ENCODE measurements at regions not wholly inside any gene's neighbourhood (a gene's known extent, or its start where the extent isn't known, plus 50 kb on each side); places are given as distances from the start of the nearest gene placed in this dataset.

GRCh38 chr12:13390381-13390861, 193.9 kb downstream of the EMP1 start:
- H3K9me3 ChIP-seq (ENCODE audit: control insufficient read depth in 4 of 4, low read length in 3 of 4), result no peaks in the 10 kb centered on the region
- 28% methylated on average over 10 of the region's 10 CpGs for WGBS
- no peaks in the 10 kb centered on the region for H3K36me3 ChIP-seq (ENCODE audit: control insufficient read depth in 4 of 4, insufficient read depth in 3 of 4, low read depth in 1 of 4, low read length in 3 of 4)
- no peak for DNase-seq (ENCODE audit: low spot score)
- H3K4me1 ChIP-seq (ENCODE audit: control insufficient read depth in 4 of 4, insufficient read depth in 4 of 4, low read length in 3 of 4), result peaks cover 2 to 12% (median 11%) of the 10 kb centered on the region in 4 donors
- H3K4me3 ChIP-seq (ENCODE audit: low read depth in 1 of 3, low read length in 3 of 3), result no peak overlapping the region
- H3K27me3 ChIP-seq (ENCODE audit: control insufficient read depth in 4 of 4, insufficient read depth in 4 of 4, low read length in 3 of 4), result no peaks in the 10 kb centered on the region
- TF ChIP-seq RXRA (IDR thresholded peaks at IDR 0.05) (peak; percentile 94 to 95), SP1 (IDR thresholded peaks at IDR 0.05) (peak; percentile 99), HNF4A (conservative IDR thresholded peaks at IDR 0.05) (peak; percentile 64 to 71), FOXA1 (IDR thresholded peaks at IDR 0.05) (no peak), RAD21 (IDR thresholded peaks at IDR 0.05) (peak; percentile 54 to 71), FOXA2 (IDR thresholded peaks at IDR 0.05) (no peak), YY1 (IDR thresholded peaks at IDR 0.05) (peak; percentile 75), TAF1 (conservative IDR thresholded peaks at IDR 0.05) (no peak), JUND (IDR thresholded peaks at IDR 0.05) (peak; percentile 56 to 74)
- TF ChIP-seq, protein P1, sequence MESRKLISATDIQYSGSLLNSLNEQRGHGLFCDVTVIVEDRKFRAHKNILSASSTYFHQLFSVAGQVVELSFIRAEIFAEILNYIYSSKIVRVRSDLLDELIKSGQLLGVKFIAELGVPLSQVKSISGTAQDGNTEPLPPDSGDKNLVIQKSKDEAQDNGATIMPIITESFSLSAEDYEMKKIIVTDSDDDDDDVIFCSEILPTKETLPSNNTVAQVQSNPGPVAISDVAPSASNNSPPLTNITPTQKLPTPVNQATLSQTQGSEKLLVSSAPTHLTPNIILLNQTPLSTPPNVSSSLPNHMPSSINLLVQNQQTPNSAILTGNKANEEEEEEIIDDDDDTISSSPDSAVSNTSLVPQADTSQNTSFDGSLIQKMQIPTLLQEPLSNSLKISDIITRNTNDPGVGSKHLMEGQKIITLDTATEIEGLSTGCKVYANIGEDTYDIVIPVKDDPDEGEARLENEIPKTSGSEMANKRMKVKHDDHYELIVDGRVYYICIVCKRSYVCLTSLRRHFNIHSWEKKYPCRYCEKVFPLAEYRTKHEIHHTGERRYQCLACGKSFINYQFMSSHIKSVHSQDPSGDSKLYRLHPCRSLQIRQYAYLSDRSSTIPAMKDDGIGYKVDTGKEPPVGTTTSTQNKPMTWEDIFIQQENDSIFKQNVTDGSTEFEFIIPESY (IDR thresholded peaks at IDR 0.05), result peak; percentile 36
- TF ChIP-seq, protein P2, sequence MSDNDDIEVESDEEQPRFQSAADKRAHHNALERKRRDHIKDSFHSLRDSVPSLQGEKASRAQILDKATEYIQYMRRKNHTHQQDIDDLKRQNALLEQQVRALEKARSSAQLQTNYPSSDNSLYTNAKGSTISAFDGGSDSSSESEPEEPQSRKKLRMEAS (IDR thresholded peaks at IDR 0.05), result peak; percentile 76
- TF ChIP-seq, protein P3, sequence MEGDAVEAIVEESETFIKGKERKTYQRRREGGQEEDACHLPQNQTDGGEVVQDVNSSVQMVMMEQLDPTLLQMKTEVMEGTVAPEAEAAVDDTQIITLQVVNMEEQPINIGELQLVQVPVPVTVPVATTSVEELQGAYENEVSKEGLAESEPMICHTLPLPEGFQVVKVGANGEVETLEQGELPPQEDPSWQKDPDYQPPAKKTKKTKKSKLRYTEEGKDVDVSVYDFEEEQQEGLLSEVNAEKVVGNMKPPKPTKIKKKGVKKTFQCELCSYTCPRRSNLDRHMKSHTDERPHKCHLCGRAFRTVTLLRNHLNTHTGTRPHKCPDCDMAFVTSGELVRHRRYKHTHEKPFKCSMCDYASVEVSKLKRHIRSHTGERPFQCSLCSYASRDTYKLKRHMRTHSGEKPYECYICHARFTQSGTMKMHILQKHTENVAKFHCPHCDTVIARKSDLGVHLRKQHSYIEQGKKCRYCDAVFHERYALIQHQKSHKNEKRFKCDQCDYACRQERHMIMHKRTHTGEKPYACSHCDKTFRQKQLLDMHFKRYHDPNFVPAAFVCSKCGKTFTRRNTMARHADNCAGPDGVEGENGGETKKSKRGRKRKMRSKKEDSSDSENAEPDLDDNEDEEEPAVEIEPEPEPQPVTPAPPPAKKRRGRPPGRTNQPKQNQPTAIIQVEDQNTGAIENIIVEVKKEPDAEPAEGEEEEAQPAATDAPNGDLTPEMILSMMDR (IDR thresholded peaks at IDR 0.05; ENCODE audit: low read depth, low read length, missing input control), result no peak
- TF ChIP-seq, protein P4, sequence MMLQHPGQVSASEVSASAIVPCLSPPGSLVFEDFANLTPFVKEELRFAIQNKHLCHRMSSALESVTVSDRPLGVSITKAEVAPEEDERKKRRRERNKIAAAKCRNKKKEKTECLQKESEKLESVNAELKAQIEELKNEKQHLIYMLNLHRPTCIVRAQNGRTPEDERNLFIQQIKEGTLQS (IDR thresholded peaks at IDR 0.05), result peak; percentile 55
- TF ChIP-seq, protein P5, sequence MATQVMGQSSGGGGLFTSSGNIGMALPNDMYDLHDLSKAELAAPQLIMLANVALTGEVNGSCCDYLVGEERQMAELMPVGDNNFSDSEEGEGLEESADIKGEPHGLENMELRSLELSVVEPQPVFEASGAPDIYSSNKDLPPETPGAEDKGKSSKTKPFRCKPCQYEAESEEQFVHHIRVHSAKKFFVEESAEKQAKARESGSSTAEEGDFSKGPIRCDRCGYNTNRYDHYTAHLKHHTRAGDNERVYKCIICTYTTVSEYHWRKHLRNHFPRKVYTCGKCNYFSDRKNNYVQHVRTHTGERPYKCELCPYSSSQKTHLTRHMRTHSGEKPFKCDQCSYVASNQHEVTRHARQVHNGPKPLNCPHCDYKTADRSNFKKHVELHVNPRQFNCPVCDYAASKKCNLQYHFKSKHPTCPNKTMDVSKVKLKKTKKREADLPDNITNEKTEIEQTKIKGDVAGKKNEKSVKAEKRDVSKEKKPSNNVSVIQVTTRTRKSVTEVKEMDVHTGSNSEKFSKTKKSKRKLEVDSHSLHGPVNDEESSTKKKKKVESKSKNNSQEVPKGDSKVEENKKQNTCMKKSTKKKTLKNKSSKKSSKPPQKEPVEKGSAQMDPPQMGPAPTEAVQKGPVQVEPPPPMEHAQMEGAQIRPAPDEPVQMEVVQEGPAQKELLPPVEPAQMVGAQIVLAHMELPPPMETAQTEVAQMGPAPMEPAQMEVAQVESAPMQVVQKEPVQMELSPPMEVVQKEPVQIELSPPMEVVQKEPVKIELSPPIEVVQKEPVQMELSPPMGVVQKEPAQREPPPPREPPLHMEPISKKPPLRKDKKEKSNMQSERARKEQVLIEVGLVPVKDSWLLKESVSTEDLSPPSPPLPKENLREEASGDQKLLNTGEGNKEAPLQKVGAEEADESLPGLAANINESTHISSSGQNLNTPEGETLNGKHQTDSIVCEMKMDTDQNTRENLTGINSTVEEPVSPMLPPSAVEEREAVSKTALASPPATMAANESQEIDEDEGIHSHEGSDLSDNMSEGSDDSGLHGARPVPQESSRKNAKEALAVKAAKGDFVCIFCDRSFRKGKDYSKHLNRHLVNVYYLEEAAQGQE (IDR thresholded peaks at IDR 0.05), result peak; percentile 34
- peak overlapping the region; percentile 65 to 72 for H3K27ac ChIP-seq (ENCODE audit: low read depth in 1 of 2, low read length in 2 of 2)
- no peak overlapping the region for H3K9ac ChIP-seq (ENCODE audit: low read depth in 1 of 2, low read length in 2 of 2)

DNA sequence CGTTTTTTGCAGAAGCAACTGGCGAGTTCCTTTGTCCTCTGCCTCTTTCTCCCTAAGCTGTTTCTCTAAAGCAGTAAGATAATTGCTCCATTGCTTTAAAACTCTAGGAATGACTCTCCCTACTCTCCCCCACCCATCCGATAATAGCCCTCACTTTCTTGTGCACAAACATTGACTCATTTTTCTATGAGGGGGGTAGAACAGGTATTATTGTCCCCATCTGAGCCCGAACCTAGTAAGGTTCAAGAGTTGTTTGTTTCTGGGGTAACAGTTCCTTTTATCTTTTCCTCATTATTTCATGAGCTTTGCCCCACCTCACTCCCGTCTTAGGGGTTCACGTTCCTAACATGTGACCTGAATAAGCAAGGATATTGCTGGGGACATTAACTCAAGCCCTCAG, 190.6 kb downstream of the EMP1 start:
- H3K4me3 ChIP-seq (ENCODE audit: low read depth in 1 of 3, low read length in 3 of 3), result no peak overlapping the region
- DNase-seq (ENCODE audit: low spot score), result no peak
- H3K36me3 ChIP-seq (ENCODE audit: control insufficient read depth in 4 of 4, insufficient read depth in 3 of 4, low read depth in 1 of 4, low read length in 3 of 4), result no peaks in the 10 kb centered on the region
- H3K9me3 ChIP-seq (ENCODE audit: control insufficient read depth in 4 of 4, low read length in 3 of 4), result no peaks in the 10 kb centered on the region
- no peak overlapping the region for H3K9ac ChIP-seq (ENCODE audit: low read depth in 1 of 2, low read length in 2 of 2)
- 85% methylated on average over 6 of the region's 6 CpGs for WGBS
- no peaks in the 10 kb centered on the region for H3K27me3 ChIP-seq (ENCODE audit: control insufficient read depth in 4 of 4, insufficient read depth in 4 of 4, low read length in 3 of 4)
- no peak overlapping the region for H3K27ac ChIP-seq (ENCODE audit: low read depth in 1 of 2, low read length in 2 of 2)
- peaks cover 2 to 12% (median 11%) of the 10 kb centered on the region in 4 donors for H3K4me1 ChIP-seq (ENCODE audit: control insufficient read depth in 4 of 4, insufficient read depth in 4 of 4, low read length in 3 of 4)
- no peak for TF ChIP-seq HNF4A (conservative IDR thresholded peaks at IDR 0.05)
- TF ChIP-seq, protein P4 (IDR thresholded peaks at IDR 0.05), result no peak
- TF ChIP-seq JUND (IDR thresholded peaks at IDR 0.05), result no peak
- no peak for TF ChIP-seq NR2F2 (IDR thresholded peaks at IDR 0.05)
- no peak for TF ChIP-seq GABPA (IDR thresholded peaks at IDR 0.05 in 1 of 2, conservative IDR thresholded peaks at IDR 0.05 in 1 of 2)
- TF ChIP-seq FOXA2 (IDR thresholded peaks at IDR 0.05), result no peak
- no peak for TF ChIP-seq RAD21 (IDR thresholded peaks at IDR 0.05)
- TF ChIP-seq TAF1 (conservative IDR thresholded peaks at IDR 0.05), result no peak
- TF ChIP-seq EGR1 (IDR thresholded peaks at IDR 0.05; ENCODE audit: low read depth in 2 of 2), result no peak
- TF ChIP-seq, protein P2 (IDR thresholded peaks at IDR 0.05), result no peak
- TF ChIP-seq, protein P1 (IDR thresholded peaks at IDR 0.05), result no peak
- TF ChIP-seq FOXA1 (IDR thresholded peaks at IDR 0.05), result no peak
- TF ChIP-seq HNF4G (IDR thresholded peaks at IDR 0.05), result no peak

Measured in liver (tissue), 8 donors.